ENCODE measurements at regions not wholly inside any gene's neighbourhood (a gene's known extent, or its start where the extent isn't known, plus 50 kb on each side); places are given as distances from the start of the nearest gene placed in this dataset.
"Not testable (repeated sequence)": the region's sequence is repeated elsewhere in the genome, so short reads cannot be mapped to it uniquely, and the experiment has no call there.

- intact Hi-C loops (cut with micrococcal nuclease): loop anchor here (10.0 kb wide), 1 partner anchor 1616 kb away; no protein-coding TSS in a partner anchor
- FAIRE-seq: not testable (repeated sequence)
These were observed 58.4 kb upstream of the RCBTB2 start for GRCh38 chr13:48591124-48591872.

DNA sequence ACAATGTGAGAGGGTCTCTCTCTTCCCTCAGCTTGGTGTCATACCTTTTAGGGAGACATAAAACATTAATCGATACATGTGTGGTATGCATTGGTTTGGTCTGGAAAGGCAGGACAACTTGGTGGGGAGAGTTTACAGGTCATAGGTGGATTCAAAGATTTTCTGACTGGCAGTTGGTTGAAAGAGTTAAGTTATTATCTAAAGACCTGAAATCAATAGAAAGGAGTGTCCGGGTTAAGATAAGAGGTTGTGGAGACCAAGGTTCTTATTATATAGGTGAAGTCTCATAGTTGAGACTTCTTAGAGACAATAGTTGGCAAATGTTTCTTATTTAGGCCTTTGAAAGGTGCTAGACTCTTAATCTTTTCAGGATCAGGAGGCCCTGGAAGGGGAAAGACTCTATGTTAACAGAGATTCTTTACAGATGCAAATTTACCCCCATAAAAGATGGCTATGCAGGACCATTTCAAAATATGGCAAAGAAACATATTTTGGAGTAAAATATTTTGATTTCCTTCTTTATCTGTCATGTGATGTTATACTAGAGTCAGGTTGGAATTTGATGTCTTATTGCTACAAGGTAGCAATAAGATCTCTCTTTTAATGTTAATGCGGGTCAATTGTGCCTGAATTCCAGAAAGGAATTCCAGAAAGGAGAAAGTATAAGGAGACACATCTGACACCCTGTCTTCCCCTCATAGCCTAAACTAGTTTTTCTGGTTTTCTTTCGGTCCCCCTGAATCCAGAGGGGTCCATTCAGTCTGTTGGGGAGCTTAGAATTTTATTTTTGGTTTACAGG, 59.2 kb upstream of the RCBTB2 start:
- intact Hi-C loops (cut with micrococcal nuclease): loop anchor here (10.0 kb wide), 1 partner anchor 1617 kb away; no protein-coding TSS in a partner anchor

More at GRCh38 chr13:48591124-48591872, 58.4 kb upstream of the RCBTB2 start:
- BruUV-seq (replicated peaks); H4K20me1 ChIP-seq (replicated peaks; ENCODE audit: control insufficient read depth, extremely low read depth, insufficient read depth, low read length); H3K27ac ChIP-seq (ENCODE audit: insufficient read depth, low read depth, low read length); POLR2A ChIA-PET; H3K79me2 ChIP-seq (ENCODE audit: control insufficient read depth, insufficient read depth, low read length); H3K4me3 ChIP-seq (replicated peaks in 1 of 3; ENCODE audit: insufficient read depth in 1 of 3, low read depth in 1 of 3, low read length in 3 of 3); DNase-seq (ENCODE audit: low read depth, low spot score); H3K4me2 ChIP-seq (ENCODE audit: insufficient read depth, low read length); H3K27me3 ChIP-seq (ENCODE audit: control insufficient read depth in 2 of 2, insufficient read depth in 2 of 2, low read length in 2 of 2); H3K9ac ChIP-seq (replicated peaks; ENCODE audit: extremely low read depth, insufficient read depth, low read length); H3K4me1 ChIP-seq (ENCODE audit: control insufficient read depth, extremely low read depth, insufficient read depth, low read length); H3K9me1 ChIP-seq (replicated peaks; ENCODE audit: control insufficient read depth, extremely low read depth, insufficient read depth, low read length); dilution Hi-C loops (cut with MboI; ENCODE audit: extremely low pct_ligation_motif_present, low sequenced_read_pairs); H3K9me3 ChIP-seq (replicated peaks; ENCODE audit: control insufficient read depth, insufficient read depth, low read length); H2AFZ ChIP-seq (ENCODE audit: low read depth, low read length); H3K36me3 ChIP-seq (ENCODE audit: control insufficient read depth in 2 of 2, extremely low read depth in 1 of 2, insufficient read depth in 2 of 2, low read length in 2 of 2): not testable (repeated sequence)
- CTCF ChIA-PET: interaction anchor here (1.2 kb wide), 1 partner anchor 178 kb away, joined by 4 read pairs; no protein-coding TSS in a partner anchor

More for the DNA sequence above, 59.2 kb upstream of the RCBTB2 start:
- FAIRE-seq: no peak
- no peak overlapping the region for H3K9ac ChIP-seq (replicated peaks; ENCODE audit: extremely low read depth, insufficient read depth, low read length)
- ChIA-PET CTCF (interaction anchor here (1.1 to 9.7 kb wide), 5 partner anchors 9 to 177 kb away, joined by 3 to 131 read pairs (median 4); no protein-coding TSS in a partner anchor), POLR2A (no interaction called here)
- H3K4me2 ChIP-seq (ENCODE audit: insufficient read depth, low read length): no peak overlapping the region
- no peaks in the 10 kb centered on the region for H3K9me1 ChIP-seq (replicated peaks; ENCODE audit: control insufficient read depth, extremely low read depth, insufficient read depth, low read length)
- H3K9me3 ChIP-seq (replicated peaks; ENCODE audit: control insufficient read depth, insufficient read depth, low read length): no peaks in the 10 kb centered on the region
- H3K79me2 ChIP-seq (ENCODE audit: control insufficient read depth, insufficient read depth, low read length): no peaks in the 10 kb centered on the region
- TF ChIP-seq FOS (IDR thresholded peaks at IDR 0.05; ENCODE audit: borderline replicate concordance, insufficient read depth, low read length): no peak
- TF ChIP-seq MYC (IDR thresholded peaks at IDR 0.05; ENCODE audit: low read depth, low read length): no peak
- no peak for TF ChIP-seq CTCF (IDR thresholded peaks at IDR 0.05; ENCODE audit: extremely low read depth in 1 of 2, insufficient read depth in 1 of 2, low read depth in 1 of 2, low read length in 2 of 2)
- TF ChIP-seq JUN (IDR thresholded peaks at IDR 0.05; ENCODE audit: borderline replicate concordance, insufficient read depth, insufficient read length, low read depth): no peak
- no peak for TF ChIP-seq POLR2A (IDR thresholded peaks at IDR 0.05; ENCODE audit: low read depth, low read length)
- TF ChIP-seq POLR2AphosphoS5 (IDR thresholded peaks at IDR 0.05; ENCODE audit: insufficient read depth, low read depth, low read length): no peak
- TF ChIP-seq GATA2 (IDR thresholded peaks at IDR 0.05; ENCODE audit: insufficient read depth, insufficient read length, low read depth, low read length): no peak
- no peak for TF ChIP-seq EZH2 (IDR thresholded peaks at IDR 0.05; ENCODE audit: borderline replicate concordance, low read depth, low read length, severe bottlenecking)
- no peak for TF ChIP-seq MAX (IDR thresholded peaks at IDR 0.05; ENCODE audit: insufficient read depth, insufficient read length)
- H4K20me1 ChIP-seq (replicated peaks; ENCODE audit: control insufficient read depth, extremely low read depth, insufficient read depth, low read length): no peaks in the 10 kb centered on the region
- no peak overlapping the region for H2AFZ ChIP-seq (ENCODE audit: low read depth, low read length)
- no peaks in the 10 kb centered on the region for H3K36me3 ChIP-seq (ENCODE audit: control insufficient read depth in 2 of 2, extremely low read depth in 1 of 2, insufficient read depth in 2 of 2, low read length in 2 of 2)
- H3K27me3 ChIP-seq (ENCODE audit: control insufficient read depth in 2 of 2, insufficient read depth in 2 of 2, low read length in 2 of 2): peaks cover 1% of the 10 kb centered on the region in 2 experiments
- no TSS peak for BruUV-seq (replicated peaks)
- peaks cover under 1% of the 10 kb centered on the region for H3K4me1 ChIP-seq (ENCODE audit: control insufficient read depth, extremely low read depth, insufficient read depth, low read length)
- dilution Hi-C loops (cut with MboI; ENCODE audit: extremely low pct_ligation_motif_present, low sequenced_read_pairs): no loop called here
- no peak overlapping the region for H3K4me3 ChIP-seq (replicated peaks in 1 of 3; ENCODE audit: insufficient read depth in 1 of 3, low read depth in 1 of 3, low read length in 3 of 3)
- H3K27ac ChIP-seq (ENCODE audit: insufficient read depth, low read depth, low read length): no peak overlapping the region
- DNase-seq (ENCODE audit: low read depth, low spot score): no peak
